ENCODE measurements at regions not wholly inside any gene's neighbourhood (a gene's known extent, or its start where the extent isn't known, plus 50 kb on each side); places are given as distances from the start of the nearest gene placed in this dataset.

- TF ChIP-seq CTCF (IDR thresholded peaks at IDR 0.05) (no peak), POLR2A (IDR thresholded peaks at IDR 0.05) (no peak)
These were observed 106.4 kb upstream of the ARMC3 start for GRCh38 chr10:22821501-22821900.
